ENCODE measurements at regions not wholly inside any gene's neighbourhood (a gene's known extent, or its start where the extent isn't known, plus 50 kb on each side); places are given as distances from the start of the nearest gene placed in this dataset.

DNA sequence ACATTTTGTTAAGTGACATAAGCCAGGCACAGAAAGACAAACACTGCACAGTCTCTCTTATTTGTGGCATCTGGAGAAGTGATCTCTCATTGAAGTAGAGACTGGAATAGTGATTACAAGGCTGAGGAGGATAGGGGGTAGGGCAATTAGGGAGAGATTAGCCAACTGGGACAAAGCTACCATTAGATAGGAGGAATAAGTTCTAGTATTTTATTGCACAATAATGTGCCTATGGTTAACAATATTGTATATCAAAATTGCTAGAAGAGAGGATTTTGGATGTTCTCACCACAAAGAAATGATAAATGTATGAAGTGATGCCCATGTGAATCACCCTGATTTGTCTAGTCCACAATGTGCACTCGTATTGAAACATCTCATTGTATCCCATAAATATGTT lies 281.8 kb downstream of the MTRR start:
- DNase-seq, result no peak

- no peak for DNase-seq
These were observed 287.8 kb downstream of the MTRR start for GRCh38 chr5:8156706-8157105.

DNA sequence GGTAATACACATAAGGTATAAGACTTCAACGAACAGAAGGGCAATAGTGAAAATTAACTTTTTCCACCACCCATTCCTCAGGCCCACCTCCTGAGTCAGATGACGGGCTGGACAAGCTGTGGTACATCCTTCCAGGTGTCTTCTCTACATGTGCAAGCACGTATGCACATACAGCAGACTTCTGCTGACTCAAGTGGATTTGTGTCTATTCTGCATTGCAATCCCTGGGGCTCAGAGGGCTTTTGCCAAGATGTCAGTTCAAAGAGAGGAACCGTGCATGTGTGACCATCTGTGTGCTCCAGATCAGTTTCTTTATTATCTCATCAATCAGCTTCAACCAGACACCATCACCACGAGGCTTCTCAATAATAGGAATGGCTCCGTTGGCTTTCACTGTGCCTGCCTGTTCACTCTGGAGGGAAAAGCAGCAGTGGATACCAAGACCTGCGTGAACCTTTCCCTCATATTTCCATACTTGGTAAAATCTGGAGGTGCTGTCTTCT lies 288.4 kb downstream of the MTRR start:
- DNase-seq, result no peak

GRCh38 chr5:8176101-8176693 lies 307.2 kb downstream of the MTRR start:
- peak; percentile 3 for DNase-seq

DNA sequence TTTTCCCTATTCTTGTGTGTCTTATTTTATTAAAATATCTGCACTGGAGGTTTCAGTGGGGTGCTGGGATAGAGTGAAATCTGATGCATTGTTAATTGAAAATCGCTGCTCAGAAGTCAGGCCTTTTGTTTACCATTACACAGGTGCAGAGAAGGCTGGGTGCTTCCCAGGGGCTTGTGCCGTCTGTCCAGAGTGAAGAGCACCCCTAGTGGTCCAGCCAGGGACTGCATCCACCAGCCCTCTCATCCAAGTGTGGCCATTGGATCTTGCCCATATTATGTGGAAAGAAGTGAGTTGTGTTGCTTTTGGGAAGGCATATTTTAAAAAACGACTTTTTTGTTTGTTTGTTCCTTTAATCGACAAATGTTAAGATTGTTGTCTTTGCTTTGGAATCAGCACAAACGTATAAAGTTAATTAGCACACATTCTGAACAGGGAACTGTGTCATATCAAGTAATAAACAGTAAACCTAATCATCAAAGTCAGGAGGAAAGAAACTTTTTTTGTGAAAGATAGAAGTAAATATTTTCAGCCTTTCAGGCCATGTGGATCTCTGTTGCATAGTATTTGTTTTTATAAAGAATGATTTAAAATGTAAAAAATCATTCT lies 315.6 kb downstream of the MTRR start:
- peak; percentile 17 for DNase-seq

DNA sequence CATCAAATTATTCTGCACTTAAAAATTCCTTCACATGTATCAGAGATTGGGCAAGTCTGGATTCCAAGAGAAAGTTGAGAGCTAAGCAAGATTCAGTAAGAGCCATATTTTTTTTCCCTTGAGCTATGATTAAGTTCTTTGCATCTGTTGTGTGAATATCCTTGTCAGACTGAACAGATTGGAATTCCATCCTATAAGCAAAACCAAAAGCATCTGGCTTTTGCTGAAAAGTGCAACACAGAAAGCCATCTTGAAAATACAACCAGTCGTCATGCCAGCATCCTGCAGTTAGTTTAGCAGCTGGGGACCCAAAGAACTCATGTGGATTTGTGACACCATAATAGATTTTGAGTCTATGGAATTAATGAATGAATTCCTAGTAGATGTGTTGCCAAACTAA lies 316.9 kb downstream of the MTRR start:
- DNase-seq, result no peak

- no peak for DNase-seq
These were observed 320.1 kb downstream of the MTRR start for GRCh38 chr5:8188874-8189565.

DNA sequence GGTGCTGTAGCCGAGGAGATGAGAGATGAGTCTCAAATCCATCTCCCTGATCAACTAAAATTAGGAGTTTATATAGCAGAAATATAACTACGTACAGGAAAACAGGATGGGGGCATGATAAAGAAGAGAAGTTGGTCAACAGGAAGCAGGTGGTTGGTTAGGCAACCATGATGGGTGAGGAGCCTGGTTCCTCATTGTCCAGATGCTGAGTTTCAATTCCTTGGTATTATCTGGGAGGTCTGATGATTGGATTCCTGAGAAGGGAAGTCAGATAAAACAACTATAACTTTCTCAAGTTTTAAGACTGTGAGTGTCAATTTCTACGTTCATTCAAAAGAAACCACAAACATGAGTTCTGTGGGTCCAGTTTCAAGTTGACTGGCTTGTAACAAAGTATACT lies 323.9 kb downstream of the MTRR start:
- DNase-seq, result no peak

GRCh38 chr5:8196061-8196460 lies 327.1 kb downstream of the MTRR start:
- DNase-seq, result no peak

GRCh38 chr5:8208307-8208706 lies 339.4 kb downstream of the MTRR start:
- DNase-seq, result no peak

- no peak for DNase-seq
These were observed 340.6 kb downstream of the MTRR start for GRCh38 chr5:8209500-8209899.

DNA sequence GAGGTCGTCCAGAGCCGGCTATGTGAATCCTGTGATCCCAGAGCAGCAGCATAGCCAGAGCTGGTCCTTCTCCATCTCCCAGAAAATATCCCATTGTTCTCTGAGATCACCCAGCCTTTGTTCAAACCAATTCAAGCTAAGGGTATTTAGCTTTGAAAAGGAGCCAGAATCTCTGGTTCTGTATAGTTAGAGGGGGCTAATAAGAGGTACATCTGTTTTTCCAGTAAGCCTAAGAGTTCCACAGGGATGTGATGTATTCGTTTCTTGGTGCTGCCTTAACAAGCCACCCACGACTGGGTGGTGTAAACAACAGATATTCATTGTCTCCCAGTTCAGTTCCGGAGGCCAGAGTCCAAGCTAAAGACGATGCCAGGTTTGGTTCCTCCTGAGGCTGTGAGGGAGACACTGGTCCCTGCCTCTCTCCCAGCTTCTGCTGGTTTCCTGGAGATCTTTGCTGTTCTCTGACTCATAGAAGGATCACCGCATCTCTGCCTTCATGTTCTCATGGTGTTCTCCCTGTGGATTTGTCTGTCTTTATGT lies 344.8 kb downstream of the MTRR start:
- DNase-seq, result no peak

GRCh38 chr5:8216921-8217320 lies 348.0 kb downstream of the MTRR start:
- DNase-seq, result no peak

DNA sequence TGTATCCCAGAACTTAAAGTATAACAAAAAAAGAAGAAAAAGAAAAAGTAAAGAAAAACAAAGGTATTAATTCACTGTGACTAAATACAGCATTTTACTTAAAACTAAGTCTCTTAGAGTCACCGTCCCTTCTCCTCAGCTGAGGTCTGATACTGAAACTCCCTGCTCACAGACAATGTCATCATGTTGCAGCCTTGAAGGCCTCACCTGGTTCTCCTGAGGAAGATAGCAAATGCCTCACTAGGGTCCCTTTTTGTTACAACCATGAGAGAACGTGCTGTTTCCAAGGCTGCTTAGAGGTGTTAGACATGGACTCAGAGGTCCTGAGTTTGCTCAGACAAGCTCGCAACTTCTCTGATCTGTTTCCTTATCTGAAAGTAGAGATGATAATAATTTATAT lies 357.2 kb downstream of the MTRR start:
- DNase-seq, result no peak

- no peak for DNase-seq
These were observed 358.2 kb downstream of the MTRR start for GRCh38 chr5:8227112-8227511.

GRCh38 chr5:8229551-8229950 lies 360.6 kb downstream of the MTRR start:
- DNase-seq, result no peak

DNA sequence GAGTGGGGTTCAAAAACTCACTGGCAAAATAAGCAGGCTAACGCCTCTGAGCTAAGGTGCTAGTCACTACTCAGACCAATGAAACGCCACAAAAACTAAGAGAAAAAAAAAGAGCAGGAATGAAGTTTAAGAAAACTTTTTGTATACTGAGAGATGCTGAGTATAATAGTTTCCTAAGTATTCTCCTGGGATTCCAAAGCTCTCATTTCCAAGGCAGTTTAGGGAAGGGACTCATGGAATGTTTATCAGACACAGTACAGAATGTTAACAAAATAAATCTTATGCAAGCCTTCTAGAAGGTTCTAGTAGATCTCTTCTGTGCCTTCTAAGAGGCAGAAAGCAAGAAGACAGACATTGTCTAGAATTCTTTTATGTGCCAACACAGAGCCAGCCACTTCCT lies 361.9 kb downstream of the MTRR start:
- no peak for DNase-seq

DNA sequence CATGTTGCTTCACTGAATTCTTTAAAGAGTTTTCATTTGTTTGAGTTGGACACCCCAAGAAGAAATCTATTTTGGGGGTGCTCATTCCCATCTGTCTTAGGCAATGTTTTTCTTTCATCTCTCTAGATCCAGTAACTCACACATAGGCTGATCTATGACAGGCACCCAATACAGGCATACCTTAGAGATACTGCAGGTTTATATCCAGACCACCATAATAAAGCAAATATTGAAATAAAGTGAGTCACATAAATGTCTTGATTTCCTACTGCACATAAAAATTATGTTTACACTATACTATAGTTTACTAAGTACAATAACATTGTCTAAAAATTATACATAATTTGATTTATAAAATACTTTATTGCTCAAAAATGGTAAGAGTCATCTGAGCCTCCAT lies 364.5 kb downstream of the MTRR start:
- DNase-seq, result no peak

DNA sequence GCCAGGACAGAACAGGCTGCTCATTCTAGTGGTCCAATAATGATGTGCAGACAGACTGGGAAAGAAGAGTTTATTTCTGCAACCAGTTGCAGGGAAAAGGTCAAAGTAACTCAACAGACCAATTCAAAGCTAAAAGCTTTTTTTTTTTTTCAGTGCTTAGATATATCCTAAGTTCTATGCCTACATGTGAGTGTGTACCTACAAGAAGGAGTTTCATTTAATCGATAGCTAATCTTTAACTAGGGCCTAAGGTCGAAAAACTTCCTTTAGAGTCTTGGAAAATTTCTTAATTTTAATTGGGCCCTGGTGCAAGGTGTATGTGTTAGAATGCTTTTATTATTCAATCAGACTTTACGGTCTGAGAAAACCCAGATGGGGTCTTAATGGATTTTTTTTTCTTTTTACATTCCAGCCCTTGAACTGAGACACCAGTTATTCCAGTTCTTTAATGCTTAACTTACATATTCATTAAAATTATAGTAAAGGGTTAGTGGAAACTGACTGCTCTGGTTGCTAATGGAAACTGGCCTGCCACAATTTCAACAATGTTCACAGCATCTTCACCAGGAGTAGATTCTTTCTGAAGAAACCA lies 365.3 kb downstream of the MTRR start:
- no peak for DNase-seq

DNA sequence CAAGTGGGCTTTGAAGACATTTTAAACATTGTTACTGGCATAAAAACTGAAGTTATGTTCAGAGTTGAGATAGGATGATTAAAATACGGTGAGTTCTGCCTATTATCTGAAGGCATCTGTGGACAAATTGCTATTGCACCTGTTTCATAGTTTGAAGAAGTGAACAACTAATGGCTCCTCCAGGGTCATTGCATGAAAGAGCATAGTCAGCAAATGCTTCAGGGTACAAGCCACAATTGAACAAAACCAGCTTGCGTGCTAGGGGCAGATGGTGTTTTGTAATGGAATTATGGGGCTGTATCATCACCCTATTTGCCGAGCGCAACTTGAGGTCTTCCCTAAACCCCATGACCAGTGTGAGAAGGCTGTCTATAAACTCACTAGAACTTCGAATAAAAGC lies 369.1 kb downstream of the MTRR start:
- no peak for DNase-seq

- no peak for DNase-seq
These were observed 370.2 kb downstream of the MTRR start for GRCh38 chr5:8239198-8239597.

DNA sequence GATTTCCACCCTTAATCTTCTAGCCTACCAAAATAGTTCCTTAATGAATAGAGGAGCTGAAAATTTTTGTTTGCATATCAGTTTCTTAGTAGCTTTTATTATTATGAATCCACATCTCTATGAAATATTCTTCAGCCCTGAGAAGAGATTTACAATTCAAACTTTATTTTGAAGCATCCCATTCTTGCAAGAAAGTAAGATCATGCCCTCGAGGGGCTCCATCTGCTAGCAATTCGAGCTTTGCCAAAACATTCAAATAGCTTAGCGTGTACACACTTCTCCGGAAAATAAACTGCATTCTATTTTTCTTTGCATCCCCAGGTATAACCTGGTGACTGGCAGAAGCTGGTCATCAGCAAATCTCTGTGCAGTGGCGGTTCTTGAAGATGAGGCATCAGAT lies 370.7 kb downstream of the MTRR start:
- DNase-seq, result no peak

DNA sequence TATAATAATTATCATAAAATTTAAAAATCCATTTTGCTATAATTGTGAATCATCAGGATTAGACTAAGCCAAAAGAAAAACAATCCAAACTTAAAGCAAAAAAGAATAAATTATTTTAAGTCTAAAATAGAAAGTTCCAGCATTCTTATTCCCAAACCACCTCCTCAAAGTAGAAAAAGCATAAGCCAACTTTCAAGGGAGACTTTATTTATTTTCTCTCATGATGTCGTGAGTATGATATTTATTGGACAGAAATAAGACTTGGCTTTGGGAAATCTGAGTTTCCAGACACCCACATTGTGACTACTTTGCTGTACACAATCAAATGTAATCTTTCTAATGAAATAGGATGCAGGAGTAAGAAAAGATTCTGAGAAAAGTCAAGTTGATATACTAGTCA lies 372.1 kb downstream of the MTRR start:
- DNase-seq, result no peak

GRCh38 chr5:8241558-8241957 lies 372.6 kb downstream of the MTRR start:
- no peak for DNase-seq
